GM23338 (cell line): ENCODE measurements at regions not wholly inside any gene's neighbourhood (a gene's known extent, or its start where the extent isn't known, plus 50 kb on each side); places are given as distances from the start of the nearest gene placed in this dataset.

Source experiments
- ATAC-seq: fragments of 200-7000 bp; cut with Tn5 transposase; 3 replicates; pipeline ENCODE4 v1.9.1; 2020
- DNase-seq: peaks from one replicate; pipeline ENCODE4 v3.0.0-alpha.2; 2015; ENCODE audit warnings: low spot score
- H2AFZ ChIP-seq: fragments of 200-600 bp; sonication (generic); 2 replicates; pipeline ENCODE4 v1.8.0; 2016; ENCODE audit warnings: antibody characterized with exemption, mild to moderate bottlenecking, moderate library complexity
- H3F3A ChIP-seq: fragments of 200-600 bp; sonication (generic); replicated peaks from 2 replicates; pipeline ENCODE4 v1.8.0; 2017; ENCODE audit warnings: antibody characterized with exemption, mixed run types, low read depth
- H3K27ac ChIP-seq: fragments of 200-600 bp; sonication (generic); 2 replicates; pipeline ENCODE4 v1.6.1; 2016; ENCODE audit warnings: low read depth
- H3K27me3 ChIP-seq: fragments of 200-600 bp; sonication (generic); 2 replicates; pipeline ENCODE4 v1.8.0; 2016; ENCODE audit warnings: mild to moderate bottlenecking, mixed run types, moderate library complexity; ENCODE audit not compliant: insufficient read depth
- H3K36me3 ChIP-seq: fragments of 200-600 bp; sonication (generic); 2 replicates; pipeline ENCODE4 v1.8.0; 2016; ENCODE audit warnings: mild to moderate bottlenecking; ENCODE audit not compliant: insufficient read depth
- H3K4me1 ChIP-seq: fragments of 200-600 bp; sonication (generic); 2 replicates; pipeline ENCODE4 v1.8.0; 2016; ENCODE audit warnings: mild to moderate bottlenecking, moderate library complexity; ENCODE audit not compliant: insufficient read depth
- H3K4me2 ChIP-seq: fragments of 200-600 bp; sonication (generic); 2 replicates; pipeline ENCODE4 v1.7.1; 2017; ENCODE audit warnings: mixed run types
- H3K4me3 ChIP-seq: fragments of 200-600 bp; sonication (generic); 2 replicates; pipeline ENCODE4 v1.6.1; 2016; ENCODE audit warnings: mixed run types
- H3K79me2 ChIP-seq: fragments of 200-600 bp; sonication (generic); replicated peaks from 2 replicates; pipeline ENCODE4 v1.8.0; 2017; ENCODE audit warnings: mild to moderate bottlenecking; ENCODE audit not compliant: insufficient read depth
- H3K9me2 ChIP-seq: fragments of 200-600 bp; sonication (generic); 2 replicates; pipeline ENCODE4 v1.8.0; 2017; ENCODE audit not compliant: insufficient read depth
- H4K20me1 ChIP-seq: fragments of 200-600 bp; sonication (generic); replicated peaks from 2 replicates; pipeline ENCODE4 v1.8.0; 2017; ENCODE audit warnings: mild to moderate bottlenecking; ENCODE audit not compliant: insufficient read depth
- H3K27ac Mint-ChIP-seq: 2 replicates; pipeline ENCODE4 v1.8.0; 2020; ENCODE audit warnings: inconsistent platforms, mild to moderate bottlenecking, moderate library complexity, mixed read lengths
- H3K27me3 Mint-ChIP-seq: 3 replicates; pipeline ENCODE4 v1.8.0; 2022; ENCODE audit warnings: low read depth, mild to moderate bottlenecking, moderate library complexity, mixed read lengths, inconsistent platforms; ENCODE audit not compliant: insufficient read depth, poor library complexity
- H3K36me3 Mint-ChIP-seq: 3 replicates; pipeline ENCODE4 v1.8.0; 2021; ENCODE audit warnings: low read depth, mild to moderate bottlenecking, inconsistent platforms, moderate library complexity, mixed read lengths
- H3K4me1 Mint-ChIP-seq: 3 replicates; pipeline ENCODE4 v1.8.0; 2020; ENCODE audit warnings: mild to moderate bottlenecking, inconsistent platforms, mixed read lengths
- H3K4me3 Mint-ChIP-seq: 3 replicates; pipeline ENCODE4 v1.8.0; 2021; ENCODE audit warnings: moderate library complexity, mild to moderate bottlenecking, inconsistent platforms, mixed read lengths
- H3K9me3 Mint-ChIP-seq: 3 replicates; pipeline ENCODE4 v1.8.0; 2020; ENCODE audit warnings: moderate library complexity, mild to moderate bottlenecking, inconsistent platforms, mixed read lengths
- CREB1 ChIP-seq: fragments of 250-450 bp; sonication (Bioruptor Pico); IDR thresholded peaks from 2 replicates; pipeline ENCODE4 v1.5.0; 2020; ENCODE audit warnings: low read depth, mild to moderate bottlenecking, moderate library complexity
- EZH2 ChIP-seq: fragments of 200-600 bp; sonication (generic); IDR thresholded peaks from one replicate; pipeline ENCODE4 v1.8.0; 2017; ENCODE audit warnings: antibody characterized with exemption, mild to moderate bottlenecking, low read depth; ENCODE audit not compliant: unreplicated experiment
- EZH2phosphoT487 ChIP-seq: fragments of 200-600 bp; sonication (generic); IDR thresholded peaks from one replicate; pipeline ENCODE4 v1.8.1; 2018; ENCODE audit warnings: antibody characterized with exemption; ENCODE audit not compliant: unreplicated experiment
- JUNB ChIP-seq: IDR thresholded peaks from one replicate; pipeline ENCODE4 v1.6.1; 2016; ENCODE audit warnings: antibody characterized with exemption; ENCODE audit not compliant: unreplicated experiment
- POLR2AphosphoS5 ChIP-seq: IDR thresholded peaks from 2 replicates; pipeline ENCODE4 v1.6.1; 2016; ENCODE audit warnings: antibody characterized with exemption, low read depth
- STAT1 ChIP-seq: IDR thresholded peaks from one replicate; pipeline ENCODE4 v1.6.1; 2016; ENCODE audit warnings: antibody characterized with exemption; ENCODE audit not compliant: unreplicated experiment
- ZNF114 ChIP-seq: fragments of 250-450 bp; sonication (Bioruptor Pico); IDR thresholded peaks from 2 replicates; pipeline ENCODE4 v1.5.0; 2020; ENCODE audit warnings: mild to moderate bottlenecking, moderate library complexity
- ZNF331 ChIP-seq: fragments of 250-450 bp; sonication (Bioruptor Pico); IDR thresholded peaks from 2 replicates; pipeline ENCODE4 v1.5.0; 2020; ENCODE audit warnings: low read depth, mild to moderate bottlenecking, moderate library complexity
- ZNF462 ChIP-seq: fragments of 250-450 bp; sonication (Bioruptor Pico); IDR thresholded peaks from 2 replicates; pipeline ENCODE4 v1.5.0; 2020; ENCODE audit warnings: mild to moderate bottlenecking, moderate library complexity
- TF ChIP-seq, protein P1 (sequence below): IDR thresholded peaks from one replicate; pipeline ENCODE4 v1.6.1; 2018; ENCODE audit warnings: antibody characterized with exemption; ENCODE audit not compliant: unreplicated experiment
- TF ChIP-seq, protein P2 (sequence below): IDR thresholded peaks from 2 replicates; pipeline ENCODE4 v1.6.1; 2016; ENCODE audit warnings: antibody characterized with exemption

DNA sequence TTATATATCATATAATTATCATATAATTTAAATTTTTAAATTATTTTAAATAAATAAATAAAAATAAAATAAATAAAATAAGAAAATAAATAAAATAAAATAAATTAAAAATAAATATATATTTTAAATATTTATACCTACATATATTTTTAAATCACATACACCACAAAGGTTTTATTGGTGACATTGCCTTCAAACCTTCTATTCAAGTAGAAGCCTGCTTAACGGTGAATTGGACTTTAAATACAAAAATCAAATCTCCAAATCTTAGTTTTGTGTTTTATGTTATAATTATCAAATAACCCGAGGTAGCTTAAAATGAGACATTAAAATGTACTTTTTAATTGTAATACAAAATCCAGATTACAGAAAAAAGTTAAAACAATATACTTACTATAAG is 1137.8 kb downstream of the HACE1 start (continued):
- no peak for TF ChIP-seq ZNF462 (CRISPR knock-in tag)
- TF ChIP-seq EZH2phosphoT487 = no peak
- TF ChIP-seq JUNB = no peak
- TF ChIP-seq STAT1 = no peak
- TF ChIP-seq, protein P1, sequence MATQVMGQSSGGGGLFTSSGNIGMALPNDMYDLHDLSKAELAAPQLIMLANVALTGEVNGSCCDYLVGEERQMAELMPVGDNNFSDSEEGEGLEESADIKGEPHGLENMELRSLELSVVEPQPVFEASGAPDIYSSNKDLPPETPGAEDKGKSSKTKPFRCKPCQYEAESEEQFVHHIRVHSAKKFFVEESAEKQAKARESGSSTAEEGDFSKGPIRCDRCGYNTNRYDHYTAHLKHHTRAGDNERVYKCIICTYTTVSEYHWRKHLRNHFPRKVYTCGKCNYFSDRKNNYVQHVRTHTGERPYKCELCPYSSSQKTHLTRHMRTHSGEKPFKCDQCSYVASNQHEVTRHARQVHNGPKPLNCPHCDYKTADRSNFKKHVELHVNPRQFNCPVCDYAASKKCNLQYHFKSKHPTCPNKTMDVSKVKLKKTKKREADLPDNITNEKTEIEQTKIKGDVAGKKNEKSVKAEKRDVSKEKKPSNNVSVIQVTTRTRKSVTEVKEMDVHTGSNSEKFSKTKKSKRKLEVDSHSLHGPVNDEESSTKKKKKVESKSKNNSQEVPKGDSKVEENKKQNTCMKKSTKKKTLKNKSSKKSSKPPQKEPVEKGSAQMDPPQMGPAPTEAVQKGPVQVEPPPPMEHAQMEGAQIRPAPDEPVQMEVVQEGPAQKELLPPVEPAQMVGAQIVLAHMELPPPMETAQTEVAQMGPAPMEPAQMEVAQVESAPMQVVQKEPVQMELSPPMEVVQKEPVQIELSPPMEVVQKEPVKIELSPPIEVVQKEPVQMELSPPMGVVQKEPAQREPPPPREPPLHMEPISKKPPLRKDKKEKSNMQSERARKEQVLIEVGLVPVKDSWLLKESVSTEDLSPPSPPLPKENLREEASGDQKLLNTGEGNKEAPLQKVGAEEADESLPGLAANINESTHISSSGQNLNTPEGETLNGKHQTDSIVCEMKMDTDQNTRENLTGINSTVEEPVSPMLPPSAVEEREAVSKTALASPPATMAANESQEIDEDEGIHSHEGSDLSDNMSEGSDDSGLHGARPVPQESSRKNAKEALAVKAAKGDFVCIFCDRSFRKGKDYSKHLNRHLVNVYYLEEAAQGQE = no peak

DNA sequence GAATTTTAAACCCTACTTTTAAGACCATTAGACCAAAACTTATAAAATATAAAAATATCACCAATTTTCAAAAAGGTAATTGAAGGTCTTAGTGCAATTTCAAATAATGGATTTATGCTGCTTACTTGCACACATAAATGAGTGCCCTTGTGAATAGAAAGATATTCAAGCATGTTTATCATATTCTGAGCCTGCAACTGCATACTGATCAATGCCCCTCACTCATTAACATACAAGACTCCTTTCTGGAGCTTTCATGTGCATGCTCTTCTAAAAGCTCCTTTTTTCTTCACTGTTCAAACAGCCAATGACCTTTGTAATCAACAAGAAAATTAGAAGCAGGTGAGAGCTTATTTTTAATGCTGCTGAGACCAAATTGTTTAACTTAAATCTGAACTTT is 1139.3 kb downstream of the HACE1 start:
- H3K36me3 ChIP-seq = no peaks in the 10 kb centered on the region
- no peaks in the 10 kb centered on the region for H3K79me2 ChIP-seq
- no peak overlapping the region for H3K27ac ChIP-seq
- H4K20me1 ChIP-seq = no peaks in the 10 kb centered on the region
- DNase-seq = no peak
- H3K9me3 Mint-ChIP-seq = no peaks in the 10 kb centered on the region
- no peak for ATAC-seq
- H3K27ac Mint-ChIP-seq = no peak overlapping the region
- 0 out of 2 replicates have a peak, but pooled peaks cover 4% of the 10 kb centered on the region for H3K4me1 ChIP-seq
- H3K36me3 Mint-ChIP-seq = no peaks in the 10 kb centered on the region
- no peak overlapping the region for H3K4me3 Mint-ChIP-seq
- no peak overlapping the region for H3K4me2 ChIP-seq
- no peaks in the 10 kb centered on the region for H3K27me3 Mint-ChIP-seq
- H3K9me2 ChIP-seq = 0 out of 2 replicates have a peak, but pooled peaks cover under 1% of the 10 kb centered on the region
- H3K4me3 ChIP-seq = no peak overlapping the region
- H3K4me1 Mint-ChIP-seq = no peaks in the 10 kb centered on the region
- no peaks in the 10 kb centered on the region for H3F3A ChIP-seq
- H3K27me3 ChIP-seq = no peaks in the 10 kb centered on the region
- H2AFZ ChIP-seq = no peak overlapping the region
- TF ChIP-seq, protein P2, sequence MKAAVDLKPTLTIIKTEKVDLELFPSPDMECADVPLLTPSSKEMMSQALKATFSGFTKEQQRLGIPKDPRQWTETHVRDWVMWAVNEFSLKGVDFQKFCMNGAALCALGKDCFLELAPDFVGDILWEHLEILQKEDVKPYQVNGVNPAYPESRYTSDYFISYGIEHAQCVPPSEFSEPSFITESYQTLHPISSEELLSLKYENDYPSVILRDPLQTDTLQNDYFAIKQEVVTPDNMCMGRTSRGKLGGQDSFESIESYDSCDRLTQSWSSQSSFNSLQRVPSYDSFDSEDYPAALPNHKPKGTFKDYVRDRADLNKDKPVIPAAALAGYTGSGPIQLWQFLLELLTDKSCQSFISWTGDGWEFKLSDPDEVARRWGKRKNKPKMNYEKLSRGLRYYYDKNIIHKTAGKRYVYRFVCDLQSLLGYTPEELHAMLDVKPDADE = no peak
- TF ChIP-seq CREB1 (CRISPR knock-in tag) (no peak), ZNF114 (CRISPR knock-in tag) (no peak), EZH2phosphoT487 (no peak), EZH2 (no peak), ZNF331 (CRISPR knock-in tag) (no peak), POLR2AphosphoS5 (no peak), STAT1 (no peak), JUNB (no peak)
- TF ChIP-seq, protein P1 = no peak
